OCI-LY1 (cell line): ENCODE measurements at regions not wholly inside any gene's neighbourhood (a gene's known extent, or its start where the extent isn't known, plus 50 kb on each side); places are given as distances from the start of the nearest gene placed in this dataset.

Source experiments
- H2AFZ ChIP-seq: fragments of 200-600 bp; sonication (generic), shearing (Covaris generic); 2 replicates; pipeline ENCODE4 v1.6.0; 2014; ENCODE audit warnings: antibody characterized with exemption, mild to moderate bottlenecking, low read length
- H3F3A ChIP-seq: fragments of 200-600 bp; sonication (generic), shearing (Covaris generic); 2 replicates; pipeline ENCODE4 v1.6.0; 2014; ENCODE audit warnings: mild to moderate bottlenecking, antibody characterized with exemption, low read length, moderate library complexity; ENCODE audit not compliant: insufficient read depth
- H3K27ac ChIP-seq: fragments of 200-600 bp; sonication (generic); 2 replicates; pipeline ENCODE4 v1.5.1; 2014; ENCODE audit warnings: low read length, mixed run types, mild to moderate bottlenecking, low read depth; ENCODE audit not compliant: poor library complexity, severe bottlenecking
- H3K27me3 ChIP-seq: fragments of 200-600 bp; sonication (generic); 2 replicates; pipeline ENCODE4 v1.6.0; 2014; ENCODE audit warnings: antibody characterized with exemption, mild to moderate bottlenecking, low read length, moderate library complexity; ENCODE audit not compliant: insufficient read depth
- H3K36me3 ChIP-seq: fragments of 200-600 bp; sonication (generic); 2 replicates; pipeline ENCODE4 v1.6.1; 2014; ENCODE audit warnings: mild to moderate bottlenecking, antibody characterized with exemption, low read length, moderate library complexity, mixed read lengths; ENCODE audit not compliant: insufficient read depth
- H3K4me1 ChIP-seq: fragments of 200-600 bp; sonication (generic); 2 replicates; pipeline ENCODE4 v1.5.1; 2014; ENCODE audit warnings: mild to moderate bottlenecking, low read length, moderate library complexity; ENCODE audit not compliant: insufficient read depth, severe bottlenecking
- H3K4me2 ChIP-seq: fragments of 200-600 bp; sonication (generic), shearing (Covaris generic); 2 replicates; pipeline ENCODE4 v1.6.1; 2014; ENCODE audit warnings: low read length
- H3K4me3 ChIP-seq: fragments of 200-600 bp; sonication (generic); 2 replicates; pipeline ENCODE4 v1.5.1; 2014; ENCODE audit warnings: low read length, low read depth, mild to moderate bottlenecking, mixed read lengths; ENCODE audit not compliant: poor library complexity, severe bottlenecking
- H3K79me2 ChIP-seq: fragments of 200-600 bp; shearing (Covaris generic); 2 replicates; pipeline ENCODE4 v1.6.1; 2016; ENCODE audit warnings: mixed run types, low read length, mixed read lengths; ENCODE audit not compliant: insufficient read depth
- H3K9ac ChIP-seq: fragments of 200-600 bp; sonication (generic), shearing (Covaris generic); 2 replicates; pipeline ENCODE4 v1.6.1; 2014; ENCODE audit warnings: mild to moderate bottlenecking, low read length, mixed read lengths
- H3K9me2 ChIP-seq: fragments of 200-600 bp; sonication (generic), shearing (Covaris generic); 2 replicates; pipeline ENCODE4 v1.6.1; 2014; ENCODE audit warnings: low read depth, mild to moderate bottlenecking, low read length, mixed read lengths
- H3K9me3 ChIP-seq: fragments of 200-600 bp; shearing (Covaris generic); 2 replicates; pipeline ENCODE4 v1.6.1; 2014; ENCODE audit warnings: low read length, mixed read lengths
- H4K20me1 ChIP-seq: fragments of 200-600 bp; sonication (generic), shearing (Covaris generic); 2 replicates; pipeline ENCODE4 v1.6.0; 2016; ENCODE audit warnings: mild to moderate bottlenecking, low read length; ENCODE audit not compliant: insufficient read depth
- EZH2 ChIP-seq: fragments of 200-600 bp; sonication (generic), shearing (Covaris generic); IDR thresholded peaks from 2 replicates; pipeline ENCODE4 v1.8.0; 2017; ENCODE audit warnings: borderline replicate concordance, mixed run types, mild to moderate bottlenecking, antibody characterized with exemption, low read length, moderate library complexity, mixed read lengths
- TF ChIP-seq, protein P1 (sequence below): fragments of 200-600 bp; sonication (generic), shearing (Covaris generic); IDR thresholded peaks from 2 replicates; pipeline ENCODE4 v1.5.1; 2017; ENCODE audit warnings: mild to moderate bottlenecking, antibody characterized with exemption, low read length, moderate library complexity, mixed read lengths

- Histone ChIP-seq H2AFZ (no peak overlapping the region), H3K79me2 (no peaks in the 10 kb centered on the region), H3K27ac (no peak overlapping the region), H3K4me1 (no peaks in the 10 kb centered on the region), H3K9me3 (no peaks in the 10 kb centered on the region), H3F3A (no peaks in the 10 kb centered on the region), H4K20me1 (no peaks in the 10 kb centered on the region), H3K27me3 (no peaks in the 10 kb centered on the region), H3K4me2 (no peak overlapping the region), H3K9me2 (no peaks in the 10 kb centered on the region), H3K4me3 (no peak overlapping the region), H3K36me3 (no peaks in the 10 kb centered on the region), H3K9ac (no peak overlapping the region)
- TF ChIP-seq, protein P1, sequence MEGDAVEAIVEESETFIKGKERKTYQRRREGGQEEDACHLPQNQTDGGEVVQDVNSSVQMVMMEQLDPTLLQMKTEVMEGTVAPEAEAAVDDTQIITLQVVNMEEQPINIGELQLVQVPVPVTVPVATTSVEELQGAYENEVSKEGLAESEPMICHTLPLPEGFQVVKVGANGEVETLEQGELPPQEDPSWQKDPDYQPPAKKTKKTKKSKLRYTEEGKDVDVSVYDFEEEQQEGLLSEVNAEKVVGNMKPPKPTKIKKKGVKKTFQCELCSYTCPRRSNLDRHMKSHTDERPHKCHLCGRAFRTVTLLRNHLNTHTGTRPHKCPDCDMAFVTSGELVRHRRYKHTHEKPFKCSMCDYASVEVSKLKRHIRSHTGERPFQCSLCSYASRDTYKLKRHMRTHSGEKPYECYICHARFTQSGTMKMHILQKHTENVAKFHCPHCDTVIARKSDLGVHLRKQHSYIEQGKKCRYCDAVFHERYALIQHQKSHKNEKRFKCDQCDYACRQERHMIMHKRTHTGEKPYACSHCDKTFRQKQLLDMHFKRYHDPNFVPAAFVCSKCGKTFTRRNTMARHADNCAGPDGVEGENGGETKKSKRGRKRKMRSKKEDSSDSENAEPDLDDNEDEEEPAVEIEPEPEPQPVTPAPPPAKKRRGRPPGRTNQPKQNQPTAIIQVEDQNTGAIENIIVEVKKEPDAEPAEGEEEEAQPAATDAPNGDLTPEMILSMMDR: no peak
- TF ChIP-seq EZH2: no peak
These were observed 510.1 kb upstream of the RAB6C start for GRCh38 chr2:129469389-129469788.

GRCh38 chr2:129469871-129470270 is 509.6 kb upstream of the RAB6C start:
- Histone ChIP-seq H2AFZ (no peak overlapping the region), H3K9ac (no peak overlapping the region), H3K27ac (no peak overlapping the region), H3F3A (no peaks in the 10 kb centered on the region), H3K9me3 (no peaks in the 10 kb centered on the region), H3K4me2 (no peak overlapping the region), H3K4me1 (no peaks in the 10 kb centered on the region), H4K20me1 (no peaks in the 10 kb centered on the region), H3K27me3 (no peaks in the 10 kb centered on the region), H3K9me2 (no peaks in the 10 kb centered on the region), H3K79me2 (no peaks in the 10 kb centered on the region), H3K4me3 (no peak overlapping the region), H3K36me3 (no peaks in the 10 kb centered on the region)
- TF ChIP-seq, protein P1: no peak
- TF ChIP-seq EZH2: no peak

GRCh38 chr2:129478902-129479517 is 500.5 kb upstream of the RAB6C start:
- no peaks in the 10 kb centered on the region for H3K4me1 ChIP-seq
- H3K4me3 ChIP-seq: no peak overlapping the region
- no peak overlapping the region for H3K4me2 ChIP-seq
- TF ChIP-seq, protein P1: no peak
- TF ChIP-seq EZH2: no peak
- no peak overlapping the region for H2AFZ ChIP-seq
- no peaks in the 10 kb centered on the region for H3K36me3 ChIP-seq
- H3K79me2 ChIP-seq: no peaks in the 10 kb centered on the region
- H3K9me2 ChIP-seq: no peaks in the 10 kb centered on the region
- H4K20me1 ChIP-seq: no peaks in the 10 kb centered on the region
- H3K27me3 ChIP-seq: no peaks in the 10 kb centered on the region
- H3K9me3 ChIP-seq: no peaks in the 10 kb centered on the region
- no peak overlapping the region for H3K9ac ChIP-seq
- no peak overlapping the region for H3K27ac ChIP-seq
- H3F3A ChIP-seq: no peaks in the 10 kb centered on the region
